ENCODE measurements at regions not wholly inside any gene's neighbourhood (a gene's known extent, or its start where the extent isn't known, plus 50 kb on each side); places are given as distances from the start of the nearest gene placed in this dataset.

DNA sequence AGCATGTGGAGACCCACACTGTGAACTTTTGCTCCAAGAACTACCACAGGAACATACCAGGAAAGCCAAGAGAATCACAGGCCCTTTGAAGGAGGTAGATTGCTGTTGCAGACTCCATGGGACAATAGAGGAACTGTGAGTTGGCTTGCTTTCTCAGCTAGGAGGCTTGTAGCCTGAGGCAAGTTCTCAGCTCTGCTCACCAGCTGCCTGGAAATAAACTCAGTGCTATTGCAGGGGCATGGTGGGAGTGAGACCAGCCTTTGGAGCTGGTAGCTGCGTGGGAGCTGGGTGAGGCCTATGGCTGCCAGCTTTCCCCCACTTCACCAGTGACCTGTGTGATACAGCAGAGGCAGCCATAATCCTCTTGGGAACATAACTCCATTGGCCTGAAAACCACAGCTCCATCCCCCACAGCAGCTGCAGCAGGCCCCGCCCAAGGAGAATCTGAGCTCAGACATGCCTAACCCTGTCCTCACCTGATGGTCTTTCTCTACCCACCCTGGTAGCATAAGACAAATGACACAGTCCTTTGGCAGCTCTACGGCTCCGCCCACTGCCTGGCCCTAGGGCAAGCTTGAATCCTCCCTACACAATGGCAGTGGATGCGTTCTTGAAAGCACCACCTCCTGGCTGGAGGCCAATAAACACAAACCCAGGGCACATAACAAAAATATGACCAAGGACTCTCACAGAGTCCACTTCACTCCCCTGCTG is 389.5 kb downstream of the KIF4B start:
- DNase-seq (ENCODE audit: low spot score): no peak

DNA sequence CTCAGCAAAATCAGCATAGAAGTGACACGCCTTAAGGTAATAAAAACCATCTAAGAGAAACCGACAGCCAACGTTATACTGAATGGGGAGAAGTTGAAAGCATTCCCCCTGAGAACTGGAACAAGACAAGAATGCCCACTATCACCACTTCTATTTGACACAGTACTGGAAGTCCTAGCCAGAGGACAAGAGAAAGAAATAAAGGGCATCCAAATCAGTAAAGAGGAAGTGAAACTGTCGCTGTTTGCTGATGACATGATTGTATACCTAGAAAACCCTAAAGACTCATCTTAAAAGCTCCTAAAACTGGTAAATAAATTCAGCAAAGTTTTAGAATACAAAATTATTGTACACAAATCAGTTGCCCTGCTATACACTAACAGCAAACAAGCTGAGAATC is 393.3 kb downstream of the KIF4B start:
- DNase-seq (ENCODE audit: low spot score): no peak

DNA sequence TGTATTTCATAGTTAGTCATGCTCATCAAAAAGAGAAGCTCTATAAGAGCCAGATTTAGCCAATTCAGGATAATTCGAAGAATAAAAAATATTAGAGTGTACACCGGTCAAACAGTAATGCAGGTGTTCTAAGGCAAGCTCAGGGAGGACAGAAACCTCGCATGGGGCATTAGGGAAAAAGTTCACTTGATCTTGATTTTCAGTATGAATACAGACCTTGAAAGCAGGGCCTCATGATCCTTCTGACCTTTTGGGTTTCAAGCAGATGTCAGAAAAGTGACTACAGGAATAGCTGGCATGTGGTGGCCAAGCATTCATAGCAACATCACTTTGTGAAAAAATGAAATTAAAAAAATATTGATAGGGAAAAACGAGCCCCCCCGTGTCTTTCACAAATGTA is 394.9 kb downstream of the KIF4B start:
- DNase-seq (ENCODE audit: low spot score): no peak

DNA sequence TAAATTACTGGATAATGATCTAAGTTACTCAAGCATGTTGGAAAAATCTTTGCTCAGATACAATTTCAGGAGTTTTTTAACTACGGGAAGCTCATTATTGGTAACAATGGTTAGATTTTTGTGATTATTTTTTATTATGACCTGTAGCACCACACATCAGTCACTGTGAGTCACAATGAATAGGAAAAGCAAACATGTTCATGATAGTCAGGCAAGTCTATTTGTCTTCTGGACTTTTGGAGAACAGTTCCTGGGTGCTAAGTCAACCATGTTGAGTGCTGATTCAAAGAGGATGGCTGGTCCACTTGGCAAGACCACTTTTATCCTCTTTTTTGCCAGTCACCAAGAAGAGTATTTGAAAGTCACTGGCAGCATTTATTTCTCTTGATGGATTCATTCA is 403.2 kb downstream of the KIF4B start:
- DNase-seq (ENCODE audit: low spot score): no peak

- DNase-seq (ENCODE audit: low spot score): no peak
Measured at GRCh38 chr5:155418960-155419579, 405.5 kb downstream of the KIF4B start.

DNA sequence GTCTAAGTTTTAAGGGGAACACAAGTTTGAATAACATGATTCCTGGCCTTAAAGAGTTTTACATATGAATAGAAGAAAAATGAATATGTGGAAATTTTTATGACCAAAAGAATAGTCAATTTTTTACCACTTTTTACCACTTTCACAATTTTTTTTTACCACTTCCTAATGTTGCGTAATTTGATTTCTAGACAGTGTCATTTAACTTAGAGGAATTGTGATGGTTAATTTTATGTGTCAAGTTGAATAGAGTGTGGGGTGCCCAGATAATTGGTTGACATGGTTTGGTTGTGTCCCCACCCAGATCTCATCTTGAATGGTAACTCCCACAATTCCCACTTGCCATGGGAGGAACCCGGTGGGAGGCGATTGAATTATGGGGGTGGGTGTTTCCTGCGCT is 416.6 kb downstream of the KIF4B start:
- no peak for DNase-seq (ENCODE audit: low spot score)

DNA sequence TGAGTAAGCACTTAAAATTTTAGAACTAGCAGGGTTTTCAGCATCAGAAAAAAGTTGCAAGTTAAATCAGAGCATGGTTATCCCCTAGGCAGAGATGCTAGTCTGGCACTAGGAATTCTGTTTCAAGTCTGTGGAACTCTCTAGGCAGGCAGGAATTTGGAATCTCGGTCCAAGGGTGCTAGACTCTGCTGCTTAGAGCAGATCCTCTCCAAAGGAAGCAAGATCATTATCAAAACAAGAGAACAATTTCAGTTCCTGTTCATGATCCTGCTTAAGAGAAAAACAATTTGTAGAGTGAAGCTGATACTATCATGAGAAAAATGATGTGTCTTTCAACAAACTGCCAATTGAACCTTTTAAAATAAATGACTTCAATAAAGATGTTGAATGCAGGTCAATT is 420.7 kb downstream of the KIF4B start:
- DNase-seq (ENCODE audit: low spot score): no peak

DNA sequence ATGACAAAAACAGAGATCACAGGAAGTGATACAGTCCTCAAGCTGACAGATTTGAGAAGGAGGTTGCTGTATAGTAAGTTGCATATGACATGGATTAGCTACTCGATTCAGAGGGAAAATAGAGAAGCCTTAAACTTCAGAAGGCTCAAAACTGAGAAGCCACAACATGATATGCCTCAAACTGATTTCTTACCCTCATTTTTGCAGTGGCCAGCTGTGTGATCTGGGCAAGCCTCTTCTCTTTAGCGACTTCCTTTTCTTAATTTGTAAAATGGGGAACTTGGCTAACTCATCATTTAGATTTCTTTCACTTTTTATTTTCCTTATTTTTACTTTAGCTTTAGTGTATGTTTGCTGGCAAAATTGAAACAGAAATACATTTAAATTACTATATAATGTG is 421.1 kb downstream of the KIF4B start:
- no peak for DNase-seq (ENCODE audit: low spot score)

GRCh38 chr5:155441849-155442248 is 428.3 kb downstream of the KIF4B start:
- no peak for DNase-seq (ENCODE audit: low spot score)

GRCh38 chr5:155451106-155451505 is 437.6 kb downstream of the KIF4B start:
- no peak for DNase-seq (ENCODE audit: low spot score)

DNA sequence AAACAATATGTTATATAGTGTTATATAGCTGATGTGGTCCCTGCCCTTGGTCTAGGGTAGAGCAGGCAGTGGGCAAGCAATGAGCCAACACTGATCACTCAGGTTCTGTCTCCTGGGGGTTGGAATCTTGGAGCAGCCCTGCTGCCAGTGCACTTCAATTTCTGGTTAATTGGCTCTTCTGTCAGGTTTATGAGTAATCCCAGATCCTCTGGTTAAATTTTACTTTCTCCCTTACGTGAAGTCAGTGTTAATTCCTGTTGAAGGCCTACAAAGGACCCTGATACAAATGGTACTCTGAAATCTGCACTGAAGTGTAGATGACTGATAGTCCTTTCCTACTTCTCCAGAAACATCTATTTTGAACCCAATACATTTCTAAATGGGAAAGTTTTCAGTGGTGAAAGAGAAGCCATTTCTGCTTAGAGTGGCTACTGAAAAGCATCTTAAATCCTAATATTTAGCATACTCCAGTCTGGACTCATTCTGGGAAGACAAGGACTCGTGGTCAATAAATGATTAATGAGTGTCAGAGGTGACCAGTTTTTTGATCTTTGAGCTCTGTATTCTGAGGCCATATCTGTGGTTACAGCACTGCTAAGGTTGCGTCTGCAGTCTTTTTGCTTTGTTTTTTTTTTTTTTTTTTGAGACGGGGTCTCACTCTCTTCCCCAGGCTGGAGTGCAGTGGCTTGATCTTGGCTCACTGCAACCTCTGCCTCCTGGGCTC is 442.4 kb downstream of the KIF4B start:
- no peak for DNase-seq (ENCODE audit: low spot score)

DNA sequence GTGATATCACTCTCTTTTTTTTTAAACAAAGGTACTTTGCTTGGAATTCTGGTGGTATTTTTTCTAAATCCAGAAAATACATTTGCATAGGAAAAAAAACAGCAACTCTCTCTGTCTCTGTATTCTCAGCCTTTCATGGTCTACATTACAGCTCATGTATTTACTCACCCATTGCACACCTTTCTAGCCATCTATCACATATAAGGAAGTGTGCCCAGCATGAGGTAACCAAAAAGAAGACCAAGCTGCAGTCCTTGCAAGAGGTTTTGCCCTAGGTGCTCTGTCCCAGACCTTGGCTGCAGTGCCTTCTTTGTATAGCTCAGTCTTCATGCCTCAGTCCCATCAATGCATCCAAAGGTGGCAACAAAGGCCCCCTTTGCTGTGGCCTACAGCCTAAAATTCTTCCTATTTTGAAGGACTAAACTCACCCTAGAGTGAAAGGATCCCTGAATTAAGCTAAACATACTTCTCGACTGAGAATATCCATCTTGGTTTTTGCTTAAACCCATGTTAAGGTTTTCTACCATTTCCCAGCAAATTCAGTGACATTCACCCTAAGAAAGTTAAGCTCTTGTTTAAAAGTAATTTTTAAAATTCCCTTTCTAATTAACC is 446.4 kb downstream of the KIF4B start:
- DNase-seq (ENCODE audit: low spot score): no peak

- no peak for DNase-seq (ENCODE audit: low spot score)
Measured at GRCh38 chr5:155460501-155460931, 447.0 kb downstream of the KIF4B start.

GRCh38 chr5:155461304-155461703 is 447.7 kb downstream of the KIF4B start:
- no peak for DNase-seq (ENCODE audit: low spot score)

GRCh38 chr5:155466851-155467250 is 453.3 kb downstream of the KIF4B start:
- no peak for DNase-seq (ENCODE audit: low spot score)

- no peak for DNase-seq (ENCODE audit: low spot score)
Measured at GRCh38 chr5:155471027-155471426, 457.5 kb downstream of the KIF4B start.

GRCh38 chr5:155472780-155473179 is 459.2 kb downstream of the KIF4B start:
- no peak for DNase-seq (ENCODE audit: low spot score)

- DNase-seq (ENCODE audit: low spot score): no peak
Measured at GRCh38 chr5:155475318-155475717, 461.8 kb downstream of the KIF4B start.

DNA sequence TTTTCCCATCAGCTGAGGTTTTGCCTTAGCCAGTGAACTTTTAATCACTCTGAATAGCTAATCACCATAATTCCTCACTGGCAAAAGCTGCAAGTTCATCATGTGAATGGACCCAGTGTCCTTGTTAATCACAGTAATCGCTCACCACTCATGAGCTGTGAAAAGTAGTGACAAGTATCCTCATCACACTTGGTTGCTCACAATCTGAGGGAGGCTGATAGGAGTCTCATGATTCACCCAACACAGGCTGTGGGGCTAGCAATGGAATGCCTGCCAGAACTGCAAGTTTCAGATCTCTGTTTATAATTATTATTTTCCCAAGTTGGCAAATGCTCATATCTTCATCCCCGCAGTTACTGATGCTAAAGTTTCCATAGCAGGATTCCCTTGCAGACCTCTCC is 467.2 kb downstream of the KIF4B start:
- DNase-seq (ENCODE audit: low spot score): no peak

- no peak for DNase-seq (ENCODE audit: low spot score)
Measured at GRCh38 chr5:155481182-155481581, 467.6 kb downstream of the KIF4B start.

GRCh38 chr5:155482428-155482827 is 468.9 kb downstream of the KIF4B start:
- no peak for DNase-seq (ENCODE audit: low spot score)

DNA sequence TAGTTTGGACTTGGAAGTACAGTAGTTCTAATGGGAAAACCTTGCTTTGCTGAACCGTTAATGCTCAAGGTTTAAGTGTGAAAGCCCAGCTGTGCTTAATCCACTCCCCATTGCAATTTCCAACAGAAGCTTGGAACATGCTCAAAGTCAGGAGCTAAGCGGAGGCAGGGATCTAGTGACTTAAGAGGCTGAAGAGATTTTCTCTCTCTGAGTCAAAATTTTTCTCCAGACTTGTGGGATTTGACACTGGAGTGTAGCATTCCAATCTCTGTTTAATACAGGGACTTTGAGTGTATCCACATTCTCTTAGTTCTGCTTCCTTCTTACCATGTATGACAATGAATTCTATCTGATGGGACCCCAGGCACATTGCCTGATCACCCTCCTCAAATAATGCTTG is 471.8 kb downstream of the KIF4B start:
- DNase-seq (ENCODE audit: low spot score): no peak

Data from mesenteric fat pad (tissue), 1 donor.